B cell (primary cell): ENCODE measurements at regions not wholly inside any gene's neighbourhood (a gene's known extent, or its start where the extent isn't known, plus 50 kb on each side); places are given as distances from the start of the nearest gene placed in this dataset.

Experiments used
- CTCF ChIP-seq: fragments of 200-600 bp; IDR thresholded peaks from one replicate; pipeline ENCODE4 v1.8.0; 2022; ENCODE audit warnings: antibody characterized with exemption, mild to moderate bottlenecking
- EZH2 ChIP-seq: IDR thresholded peaks from 2 replicates; pipeline ENCODE4 v1.6.1; 2012; ENCODE audit warnings: borderline replicate concordance, low read depth, mild to moderate bottlenecking, moderate library complexity, low read length; ENCODE audit not compliant: insufficient read depth, poor library complexity, severe bottlenecking

- TF ChIP-seq EZH2, result no peak
- TF ChIP-seq CTCF, result no peak
Measured at GRCh38 chr2:43127941-43128558, 98.4 kb downstream of the ZFP36L2 start.
